ENCODE measurements at regions not wholly inside any gene's neighbourhood (a gene's known extent, or its start where the extent isn't known, plus 50 kb on each side); places are given as distances from the start of the nearest gene placed in this dataset.

DNA sequence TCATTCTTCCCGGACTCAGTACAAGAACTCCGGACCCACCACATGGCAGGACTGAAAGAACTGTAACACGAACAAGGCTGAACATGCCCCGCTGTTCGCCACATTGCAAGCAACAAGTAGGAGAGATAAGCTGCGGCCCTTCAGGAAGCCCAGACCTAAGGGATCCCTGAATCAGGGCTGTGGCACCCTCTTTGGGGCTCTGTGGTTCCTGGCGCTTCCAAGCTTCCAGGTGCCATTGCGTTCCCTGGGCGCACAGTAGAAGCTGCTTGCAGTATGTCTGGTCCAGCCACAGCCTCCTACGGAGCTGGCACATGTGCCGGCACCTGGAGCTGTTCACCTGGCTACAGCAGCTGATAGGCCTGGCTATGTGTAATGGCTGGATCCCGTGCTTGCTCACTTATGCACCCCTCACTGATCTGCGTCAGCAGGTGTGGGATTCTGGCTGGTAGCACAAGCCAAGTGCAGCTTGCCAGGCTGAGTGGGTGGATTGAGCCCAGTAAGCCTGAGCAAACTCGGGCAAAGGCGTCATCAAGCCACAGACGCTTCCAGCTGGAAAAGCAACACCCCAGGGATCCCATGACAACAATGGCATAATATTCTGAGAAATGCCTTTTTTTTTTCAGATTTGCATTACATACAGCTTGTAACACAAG is 748.6 kb upstream of the GBE1 start:
- Histone ChIP-seq H3K4me3 (no peak overlapping the region), H3K9me3 (no peaks in the 10 kb centered on the region), H3K4me1 (ENCODE audit: control insufficient read depth in 1 of 2, low read depth in 2 of 2) (no peaks in the 10 kb centered on the region), H3K36me3 (no peaks in the 10 kb centered on the region), H3K27me3 (replicated peaks; ENCODE audit: insufficient read depth) (no peaks in the 10 kb centered on the region), H3K27ac (no peak overlapping the region)
- ATAC-seq (ENCODE audit: insufficient number of reproducible peaks, low FRiP score, low read depth) (no peak), DNase-seq (ENCODE audit: low spot score) (no peak)
- TF ChIP-seq, protein P1, sequence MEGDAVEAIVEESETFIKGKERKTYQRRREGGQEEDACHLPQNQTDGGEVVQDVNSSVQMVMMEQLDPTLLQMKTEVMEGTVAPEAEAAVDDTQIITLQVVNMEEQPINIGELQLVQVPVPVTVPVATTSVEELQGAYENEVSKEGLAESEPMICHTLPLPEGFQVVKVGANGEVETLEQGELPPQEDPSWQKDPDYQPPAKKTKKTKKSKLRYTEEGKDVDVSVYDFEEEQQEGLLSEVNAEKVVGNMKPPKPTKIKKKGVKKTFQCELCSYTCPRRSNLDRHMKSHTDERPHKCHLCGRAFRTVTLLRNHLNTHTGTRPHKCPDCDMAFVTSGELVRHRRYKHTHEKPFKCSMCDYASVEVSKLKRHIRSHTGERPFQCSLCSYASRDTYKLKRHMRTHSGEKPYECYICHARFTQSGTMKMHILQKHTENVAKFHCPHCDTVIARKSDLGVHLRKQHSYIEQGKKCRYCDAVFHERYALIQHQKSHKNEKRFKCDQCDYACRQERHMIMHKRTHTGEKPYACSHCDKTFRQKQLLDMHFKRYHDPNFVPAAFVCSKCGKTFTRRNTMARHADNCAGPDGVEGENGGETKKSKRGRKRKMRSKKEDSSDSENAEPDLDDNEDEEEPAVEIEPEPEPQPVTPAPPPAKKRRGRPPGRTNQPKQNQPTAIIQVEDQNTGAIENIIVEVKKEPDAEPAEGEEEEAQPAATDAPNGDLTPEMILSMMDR (IDR thresholded peaks at IDR 0.05): no peak

- no peaks in the 10 kb centered on the region for H3K27me3 ChIP-seq (replicated peaks; ENCODE audit: insufficient read depth)
- ATAC-seq (ENCODE audit: insufficient number of reproducible peaks, low FRiP score, low read depth) (no peak), DNase-seq (ENCODE audit: low spot score) (no peak)
- TF ChIP-seq, protein P1 (IDR thresholded peaks at IDR 0.05): no peak
- H3K36me3 ChIP-seq: no peaks in the 10 kb centered on the region
- H3K9me3 ChIP-seq: no peaks in the 10 kb centered on the region
- no peaks in the 10 kb centered on the region for H3K4me1 ChIP-seq (ENCODE audit: control insufficient read depth in 1 of 2, low read depth in 2 of 2)
- H3K4me3 ChIP-seq: no peak overlapping the region
- H3K27ac ChIP-seq: no peak overlapping the region
These were observed 747.8 kb upstream of the GBE1 start for GRCh38 chr3:82509106-82509842.

DNA sequence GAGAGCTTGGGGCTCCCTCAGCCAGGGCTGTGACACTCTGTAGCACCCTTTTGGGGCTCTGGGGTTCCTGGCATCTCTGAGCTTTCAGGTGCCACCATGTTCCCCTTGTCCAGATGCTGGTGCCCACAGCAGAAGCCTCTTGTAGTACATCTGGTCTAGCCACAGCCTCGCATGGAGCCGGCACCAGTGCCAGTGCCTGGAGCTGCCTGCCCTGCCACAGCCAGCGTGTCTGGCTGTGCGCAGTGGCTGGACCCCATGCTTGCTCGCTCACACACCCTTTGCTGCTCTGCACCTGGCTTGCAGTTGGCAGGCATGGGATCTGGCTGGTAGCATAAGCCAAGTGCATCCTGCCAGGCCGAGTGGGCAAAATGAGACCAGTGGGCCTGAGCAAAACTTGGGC is 744.8 kb upstream of the GBE1 start:
- Histone ChIP-seq H3K4me1 (ENCODE audit: control insufficient read depth in 1 of 2, low read depth in 2 of 2) (no peaks in the 10 kb centered on the region), H3K9me3 (no peaks in the 10 kb centered on the region), H3K36me3 (no peaks in the 10 kb centered on the region), H3K27me3 (replicated peaks; ENCODE audit: insufficient read depth) (no peaks in the 10 kb centered on the region), H3K4me3 (no peak overlapping the region), H3K27ac (no peak overlapping the region)
- DNase-seq (ENCODE audit: low spot score) (no peak), ATAC-seq (ENCODE audit: insufficient number of reproducible peaks, low FRiP score, low read depth) (no peak)
- TF ChIP-seq, protein P1 (IDR thresholded peaks at IDR 0.05): no peak

DNA sequence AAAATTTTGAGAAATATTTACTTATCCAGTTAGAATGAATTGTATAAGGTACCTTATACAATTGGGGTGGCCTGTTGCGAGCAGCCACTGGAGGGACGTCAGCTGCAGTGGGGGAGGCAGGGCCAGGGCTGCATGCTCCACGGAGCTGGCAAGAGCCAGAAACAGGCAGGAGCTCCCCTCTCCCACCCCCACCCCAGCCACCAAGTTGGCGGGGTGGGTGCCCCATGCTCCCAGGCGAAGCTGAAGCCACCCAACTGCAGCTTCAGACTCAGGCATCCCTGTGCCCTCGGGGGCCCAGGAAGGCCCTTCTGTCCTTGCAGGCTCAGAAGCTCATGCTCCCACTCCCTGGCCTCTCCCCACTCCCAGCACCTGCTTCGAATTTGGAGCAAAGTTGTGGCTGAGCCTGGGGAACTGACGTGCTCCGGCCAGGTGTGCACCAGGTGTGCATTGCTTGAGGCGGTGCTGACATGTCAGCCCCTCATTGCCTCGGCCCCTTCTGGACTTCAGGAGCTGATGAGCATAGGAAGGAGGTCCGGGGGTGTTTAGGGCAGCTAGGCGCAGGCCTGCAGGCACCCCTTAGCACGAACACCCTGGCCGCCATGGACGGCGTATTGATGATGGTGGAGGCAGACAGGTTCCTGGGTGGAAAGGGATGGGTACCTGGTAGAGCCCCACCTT is 743.8 kb upstream of the GBE1 start:
- Histone ChIP-seq H3K27ac (no peak overlapping the region), H3K4me1 (ENCODE audit: control insufficient read depth in 1 of 2, low read depth in 2 of 2) (no peaks in the 10 kb centered on the region), H3K27me3 (replicated peaks; ENCODE audit: insufficient read depth) (no peaks in the 10 kb centered on the region), H3K9me3 (no peaks in the 10 kb centered on the region), H3K36me3 (no peaks in the 10 kb centered on the region), H3K4me3 (no peak overlapping the region)
- no peak for ATAC-seq (ENCODE audit: insufficient number of reproducible peaks, low FRiP score, low read depth)
- no peak for DNase-seq (ENCODE audit: low spot score)
- TF ChIP-seq, protein P1 (IDR thresholded peaks at IDR 0.05): no peak

GRCh38 chr3:82498186-82498585 is 736.7 kb upstream of the GBE1 start:
- DNase-seq (ENCODE audit: low spot score) (no peak), ATAC-seq (ENCODE audit: insufficient number of reproducible peaks, low FRiP score, low read depth) (no peak)
- no peak overlapping the region for H3K27ac ChIP-seq

More at GRCh38 chr3:82498186-82498585, 736.7 kb upstream of the GBE1 start:
- H3K27me3 ChIP-seq (replicated peaks; ENCODE audit: insufficient read depth): no peaks in the 10 kb centered on the region
- no peak overlapping the region for H3K4me3 ChIP-seq
- no peaks in the 10 kb centered on the region for H3K4me1 ChIP-seq (ENCODE audit: control insufficient read depth in 1 of 2, low read depth in 2 of 2)
- TF ChIP-seq, protein P1 (IDR thresholded peaks at IDR 0.05): no peak
- no peaks in the 10 kb centered on the region for H3K9me3 ChIP-seq
- H3K36me3 ChIP-seq: no peaks in the 10 kb centered on the region

Data from thoracic aorta (tissue), 2 donors.